Hematopoietic multipotent progenitor cell treated with erythropoietin and hydrocortisone succinate and interleukin-3 and kit ligand, for 6 days (in vitro differentiated cells): ENCODE measurements at regions not wholly inside any gene's neighbourhood (a gene's known extent, or its start where the extent isn't known, plus 50 kb on each side); places are given as distances from the start of the nearest gene placed in this dataset.
"Not testable (repeated sequence)": the region's sequence is repeated elsewhere in the genome, so short reads cannot be mapped to it uniquely, and the experiment has no call there.

ENCODE experiments used
- DNase-seq: peaks from one replicate; pipeline ENCODE4 v3.0.0-alpha.2; 2015

DNA sequence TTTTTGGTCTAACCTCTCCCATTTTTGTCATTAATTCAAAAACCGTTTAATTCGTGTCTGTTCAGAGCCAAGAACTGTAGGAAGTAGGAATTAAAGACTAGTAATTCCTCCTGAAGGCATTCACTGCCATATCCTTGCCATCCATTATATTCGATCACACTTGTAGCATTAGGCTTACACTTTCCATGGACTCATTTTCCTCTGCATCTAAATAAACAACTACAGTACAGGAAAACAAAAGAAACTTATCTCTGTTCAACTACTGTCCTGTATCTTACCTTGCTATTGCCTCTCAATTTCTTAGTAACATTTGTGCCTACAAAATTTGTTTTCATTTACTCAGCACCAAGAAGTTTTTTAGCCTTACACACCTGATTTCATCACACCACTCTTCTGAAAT is 111.6 kb upstream of the SEMA3C start:
- no peak for DNase-seq

GRCh38 chr7:81029511-81029910 is 110.7 kb upstream of the SEMA3C start:
- no peak for DNase-seq

GRCh38 chr7:81025360-81025759 is 106.5 kb upstream of the SEMA3C start:
- no peak for DNase-seq

DNA sequence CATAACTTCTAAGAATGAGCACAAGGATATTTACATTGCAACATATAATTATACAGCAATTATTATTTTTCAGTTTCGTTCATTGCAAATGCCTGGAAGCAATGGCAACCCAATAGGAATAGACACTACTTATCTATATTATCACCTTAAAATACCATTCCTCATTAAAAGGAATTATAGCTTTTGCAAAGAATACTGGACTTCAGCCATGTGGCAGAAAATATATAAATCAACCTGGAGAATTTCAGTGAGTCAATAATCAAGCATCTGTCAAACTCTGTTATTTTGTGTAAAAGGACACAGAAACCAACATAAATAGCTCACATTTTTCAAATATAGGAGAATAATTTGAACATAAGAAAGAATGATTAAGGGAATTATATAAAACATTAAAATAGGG is 96.1 kb upstream of the SEMA3C start:
- no peak for DNase-seq

DNA sequence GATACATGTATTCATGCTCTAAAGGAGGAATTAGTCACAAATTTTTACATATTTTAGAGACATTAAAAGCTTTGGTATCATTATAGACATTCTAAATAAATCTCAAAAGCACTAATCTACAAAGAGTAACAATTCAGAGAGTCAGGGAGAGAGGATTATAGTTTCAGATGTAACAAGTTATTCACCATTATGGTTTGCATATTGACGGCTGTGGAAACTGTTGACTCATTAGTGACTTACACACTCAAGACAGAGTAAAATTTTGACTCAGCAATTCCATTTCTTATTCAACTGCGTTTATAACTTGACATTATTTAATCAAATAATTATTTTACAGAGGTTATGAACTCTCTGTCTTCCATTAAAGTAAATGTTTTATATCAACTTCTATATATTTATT is 95.4 kb upstream of the SEMA3C start:
- DNase-seq = no peak

- DNase-seq = no peak
Observed at GRCh38 chr7:81013083-81013817, 94.4 kb upstream of the SEMA3C start.

GRCh38 chr7:81008901-81009300 is 90.0 kb upstream of the SEMA3C start:
- DNase-seq = no peak

- DNase-seq = no peak
Observed at GRCh38 chr7:81007051-81007450, 88.2 kb upstream of the SEMA3C start.

DNA sequence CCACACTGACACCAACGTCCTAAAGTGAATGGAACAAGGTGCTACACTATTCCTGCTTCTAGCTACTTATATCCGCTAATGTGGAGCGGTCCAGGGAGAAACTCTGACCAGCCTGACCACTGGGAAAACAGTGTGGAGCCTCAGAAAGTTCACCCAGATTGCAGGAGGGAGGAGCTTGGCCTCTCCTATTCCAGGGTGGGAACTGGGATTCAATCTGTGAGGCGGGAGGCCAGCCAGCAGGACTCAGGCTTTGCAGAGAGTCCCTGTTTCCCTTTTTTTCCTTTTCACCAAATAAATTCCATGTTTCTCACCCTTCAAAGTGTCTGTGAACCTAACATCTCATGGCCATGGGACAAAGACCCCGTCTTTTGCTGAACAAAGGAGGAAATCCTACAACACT is 86.4 kb upstream of the SEMA3C start:
- no peak for DNase-seq

GRCh38 chr7:81004098-81004497 is 85.2 kb upstream of the SEMA3C start:
- no peak for DNase-seq

DNA sequence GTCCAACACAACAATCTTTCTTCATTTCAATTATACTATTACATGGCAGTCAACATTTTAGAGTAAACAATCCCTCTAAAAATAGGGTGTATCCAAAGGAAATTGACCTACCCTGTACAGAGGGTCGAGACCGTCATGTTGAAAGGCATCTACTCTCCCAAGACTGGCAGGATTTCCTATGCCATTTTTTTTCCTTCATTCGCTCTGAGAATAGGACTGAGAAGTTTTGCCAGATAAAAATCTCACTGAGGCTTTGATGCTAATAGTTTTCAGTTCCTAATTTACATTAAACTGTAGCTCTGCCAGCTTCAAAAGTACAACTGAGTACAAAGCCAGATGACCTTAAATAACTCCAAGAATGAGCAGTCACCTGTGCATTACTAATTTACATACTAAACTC is 84.5 kb upstream of the SEMA3C start:
- DNase-seq = no peak

- DNase-seq = no peak
Observed at GRCh38 chr7:81002421-81002820, 83.6 kb upstream of the SEMA3C start.

DNA sequence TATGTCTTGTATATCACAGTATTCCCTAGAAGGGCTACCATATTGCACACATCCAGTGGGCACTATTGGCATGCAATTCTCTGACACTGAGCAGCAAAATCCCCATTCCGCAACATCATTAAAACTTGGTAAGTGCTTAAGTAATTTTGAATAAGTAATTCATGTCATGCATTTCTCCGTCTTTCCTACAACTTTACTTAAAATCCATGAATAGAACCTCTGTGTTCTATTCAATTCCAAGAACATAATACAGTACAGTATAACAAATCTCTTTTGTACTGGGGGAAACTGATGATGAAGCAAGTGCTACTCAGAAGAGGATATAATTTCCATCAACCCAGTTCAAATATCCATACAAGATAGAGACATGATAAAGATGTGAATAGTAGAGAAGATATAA is 80.9 kb upstream of the SEMA3C start:
- no peak for DNase-seq

- no peak for DNase-seq
Observed at GRCh38 chr7:80999100-80999499, 80.2 kb upstream of the SEMA3C start.

DNA sequence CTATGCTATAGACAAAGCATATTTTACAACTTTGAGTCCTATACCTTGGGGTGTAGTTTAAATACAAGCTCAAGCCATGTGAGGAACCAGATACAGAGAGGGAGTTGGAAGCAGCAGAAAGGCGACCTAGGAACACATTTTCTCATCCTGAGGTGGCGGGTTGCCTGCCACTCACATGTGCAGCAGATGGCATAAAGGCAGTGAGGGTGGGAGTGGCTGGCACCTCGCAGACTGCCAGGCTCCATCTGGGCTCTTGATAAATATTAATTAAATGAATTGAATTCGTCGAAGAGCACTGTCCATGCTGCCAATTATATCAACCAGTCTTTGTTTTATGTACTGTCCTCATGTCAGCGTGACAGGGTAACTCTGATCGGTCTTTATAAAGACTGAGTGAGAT is 79.0 kb upstream of the SEMA3C start:
- DNase-seq = no peak

DNA sequence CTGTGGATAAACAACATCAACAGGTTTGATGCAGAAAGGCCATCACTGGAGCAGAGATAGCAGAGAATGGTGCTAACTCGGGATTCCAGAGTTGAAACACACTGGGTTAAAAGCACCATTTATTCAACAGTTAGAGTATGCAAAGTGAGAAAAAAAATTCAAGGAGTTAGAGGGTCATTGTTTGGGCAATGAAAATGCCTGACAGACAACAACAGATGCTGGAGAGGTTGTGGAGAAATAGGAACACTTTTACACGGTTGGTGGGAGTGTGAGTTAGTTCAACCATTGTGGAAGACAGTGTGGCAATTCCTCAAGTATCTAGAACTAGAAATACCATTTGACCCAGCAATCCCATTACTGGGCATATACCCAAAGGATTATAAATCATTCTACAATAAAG is 77.4 kb upstream of the SEMA3C start:
- DNase-seq = not testable (repeated sequence)

GRCh38 chr7:80991654-80992053 is 72.8 kb upstream of the SEMA3C start:
- no peak for DNase-seq

GRCh38 chr7:80984619-80985018 is 65.8 kb upstream of the SEMA3C start:
- no peak for DNase-seq

- no peak for DNase-seq
Observed at GRCh38 chr7:80981405-80981804, 62.6 kb upstream of the SEMA3C start.

- DNase-seq = no peak
Observed at GRCh38 chr7:80977751-80978150, 58.9 kb upstream of the SEMA3C start.

GRCh38 chr7:80974396-80975358 is 55.8 kb upstream of the SEMA3C start:
- DNase-seq = no peak

DNA sequence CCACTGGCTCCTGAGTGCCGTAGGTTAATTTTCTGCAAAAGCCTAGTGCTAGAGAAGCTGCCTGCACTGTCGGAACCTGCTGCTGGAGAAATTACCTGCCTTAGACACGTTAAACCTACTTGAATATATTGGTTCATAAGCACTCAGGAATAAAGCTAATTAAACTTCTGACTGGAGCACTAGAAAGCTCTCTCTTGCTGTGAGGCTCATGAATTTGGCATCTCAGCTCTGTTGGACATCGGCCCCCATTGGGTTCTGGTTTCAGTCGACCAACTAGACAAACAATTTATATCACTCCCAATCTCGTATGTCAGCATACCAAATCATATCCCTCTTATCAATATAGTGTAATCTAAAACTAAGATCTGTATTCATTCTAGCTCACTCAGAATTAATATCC is 52.4 kb upstream of the SEMA3C start:
- DNase-seq = no peak
